Stimulated activated CD8-positive, alpha-beta memory T cell treated with anti-CD3 and anti-CD28 coated beads, Interleukin-7, amount 100 ng/mL, for 4 hours (primary cell): ENCODE measurements at regions not wholly inside any gene's neighbourhood (a gene's known extent, or its start where the extent isn't known, plus 50 kb on each side); places are given as distances from the start of the nearest gene placed in this dataset.

Experiments used
- DNase-seq, 2 donors: peaks; one replicate each; pipeline ENCODE4 v3.0.0-alpha.2; 2020; ENCODE audit warnings: low read depth in 2 of 2

- no peak for DNase-seq
Observed at GRCh38 chr4:138665851-138666250, 349.7 kb upstream of the NOCT start.

DNA sequence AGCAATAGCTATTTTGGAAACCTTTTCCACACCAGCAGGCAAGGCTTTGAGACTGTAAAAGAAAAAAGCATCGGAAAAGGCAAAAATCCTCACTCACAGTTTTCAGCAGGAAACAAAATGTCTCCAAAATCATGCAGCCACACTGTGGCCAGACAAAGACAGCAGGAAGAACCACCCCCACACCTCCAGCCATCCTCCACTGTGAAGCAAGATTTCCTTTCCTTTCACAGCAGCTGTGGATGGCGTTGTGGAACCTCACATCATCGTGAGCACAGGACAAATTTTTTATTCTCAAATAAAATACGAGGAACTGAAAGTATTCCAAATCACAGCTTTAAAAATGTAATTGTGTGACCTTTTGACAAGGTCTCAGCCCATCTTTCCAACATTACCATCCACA is 351.7 kb upstream of the NOCT start:
- DNase-seq = no peak

DNA sequence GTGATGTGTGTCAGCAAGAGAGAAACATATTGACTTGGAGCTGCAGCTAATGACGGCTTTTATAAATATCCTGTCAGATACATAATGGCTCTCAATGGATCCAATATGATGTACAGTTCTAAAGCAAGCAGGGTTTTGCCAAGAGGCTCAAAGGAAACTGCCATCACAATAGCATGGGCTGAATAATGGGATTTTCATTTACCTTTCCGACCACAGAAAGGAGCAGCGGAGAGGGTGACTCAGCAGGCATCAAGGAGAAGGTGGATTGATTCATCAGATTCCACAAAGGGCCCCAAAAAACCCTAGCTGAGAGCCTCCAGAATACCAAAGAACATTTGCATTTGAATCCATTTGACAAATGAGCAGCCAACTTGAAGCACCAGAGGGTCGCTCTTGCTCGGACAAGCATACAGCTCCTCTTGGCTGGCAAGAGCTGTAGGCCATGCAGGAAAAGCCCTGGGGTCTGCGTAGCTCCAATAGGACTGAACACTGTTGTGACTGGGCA is 355.7 kb upstream of the NOCT start:
- no peak for DNase-seq

DNA sequence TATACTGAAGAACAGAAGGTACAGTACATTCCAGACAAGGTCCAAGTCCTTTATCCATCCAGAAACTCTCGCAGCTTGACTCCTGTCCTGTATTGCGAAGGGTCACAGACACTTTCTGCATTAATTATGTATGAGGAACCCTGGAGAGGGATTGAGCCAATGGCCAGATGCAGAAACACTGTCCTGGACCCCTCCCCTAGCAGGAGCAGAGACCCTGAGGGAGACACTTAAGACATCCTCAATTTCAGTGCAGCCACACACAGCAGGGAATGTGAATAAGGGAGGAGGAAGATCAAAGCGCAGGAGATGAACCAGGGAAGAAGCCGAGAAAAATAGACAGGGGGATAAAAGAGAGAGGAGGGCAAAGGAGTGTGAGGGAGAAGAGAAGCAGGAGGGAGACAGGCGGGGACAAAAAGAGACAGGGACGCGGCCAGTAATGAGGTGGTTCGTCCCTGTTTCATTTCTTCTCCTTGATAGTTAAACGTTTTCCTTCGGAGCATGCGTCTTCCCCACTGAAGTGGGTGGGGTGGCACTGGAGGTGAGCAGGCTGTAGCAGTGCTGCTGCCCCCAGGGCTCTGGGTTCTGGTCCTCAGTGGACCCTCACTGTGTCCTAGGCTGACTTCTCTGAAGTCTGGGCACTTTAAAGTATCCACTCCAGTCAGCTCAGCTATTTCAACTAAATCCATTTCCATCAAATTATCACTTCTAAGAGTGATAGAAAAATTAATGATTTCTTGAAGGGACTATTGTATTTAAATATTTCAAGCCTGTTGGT is 356.4 kb upstream of the NOCT start:
- no peak for DNase-seq

DNA sequence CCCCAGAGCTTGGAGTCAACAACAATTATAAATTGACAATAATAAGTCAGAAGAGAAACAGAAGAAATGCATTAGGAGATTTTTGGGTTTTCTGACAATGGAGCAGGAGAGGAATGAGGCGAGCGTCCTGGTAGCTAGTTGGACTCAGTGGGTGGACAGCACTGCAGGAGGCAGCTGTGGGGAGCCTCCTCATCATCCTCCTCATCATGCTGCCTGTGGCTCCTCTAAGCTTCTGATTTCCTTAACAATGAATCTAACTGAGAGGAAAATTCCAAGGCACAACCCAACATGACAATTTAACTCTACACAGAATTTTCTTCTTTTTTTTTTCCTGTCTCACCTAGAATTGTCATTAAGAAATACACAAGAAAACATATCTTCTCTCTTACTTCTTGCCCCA is 357.1 kb upstream of the NOCT start:
- DNase-seq = no peak

DNA sequence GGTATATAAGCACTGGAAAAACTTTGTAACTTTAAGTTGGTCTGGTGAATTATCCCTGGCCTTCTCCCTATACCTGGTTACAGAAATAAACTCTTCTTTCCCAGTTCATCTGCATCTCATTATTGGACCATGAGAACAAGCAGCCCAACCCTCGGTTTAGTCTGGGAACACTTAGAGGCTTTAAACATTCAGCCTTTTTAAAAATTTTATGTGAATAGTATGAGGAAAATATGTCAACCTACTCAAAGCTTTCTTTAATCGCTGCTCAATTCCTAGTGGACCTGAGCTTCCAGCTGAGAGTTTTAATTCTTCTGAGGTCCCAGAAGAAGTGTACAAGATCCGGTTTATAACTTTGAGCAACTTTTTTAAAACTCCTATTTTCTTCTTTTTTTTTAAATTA is 358.6 kb upstream of the NOCT start:
- no peak for DNase-seq

DNA sequence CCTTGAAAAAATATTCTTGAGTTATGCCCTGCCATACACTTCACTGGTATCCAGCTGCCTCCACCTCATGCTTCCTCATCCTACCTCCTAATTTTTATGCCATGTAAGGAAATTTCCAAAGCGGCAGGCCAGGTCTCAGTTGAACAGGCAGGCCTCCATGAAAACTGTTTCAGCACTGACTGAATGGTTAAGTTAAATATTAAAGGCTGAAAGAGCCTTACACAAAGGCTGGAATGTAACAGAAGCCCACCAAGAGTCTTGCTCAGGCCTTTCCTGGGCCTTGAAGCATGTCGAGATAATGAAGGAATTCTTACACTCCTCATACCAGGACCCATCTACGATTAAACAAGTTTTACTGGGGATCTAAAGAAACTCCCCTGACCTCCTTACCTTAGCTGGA is 359.6 kb upstream of the NOCT start:
- no peak for DNase-seq

GRCh38 chr4:138655286-138655685 is 360.3 kb upstream of the NOCT start:
- no peak for DNase-seq

GRCh38 chr4:138650929-138651448 is 364.6 kb upstream of the NOCT start:
- DNase-seq = no peak

- no peak for DNase-seq
Observed at GRCh38 chr4:138650495-138650894, 365.1 kb upstream of the NOCT start.

DNA sequence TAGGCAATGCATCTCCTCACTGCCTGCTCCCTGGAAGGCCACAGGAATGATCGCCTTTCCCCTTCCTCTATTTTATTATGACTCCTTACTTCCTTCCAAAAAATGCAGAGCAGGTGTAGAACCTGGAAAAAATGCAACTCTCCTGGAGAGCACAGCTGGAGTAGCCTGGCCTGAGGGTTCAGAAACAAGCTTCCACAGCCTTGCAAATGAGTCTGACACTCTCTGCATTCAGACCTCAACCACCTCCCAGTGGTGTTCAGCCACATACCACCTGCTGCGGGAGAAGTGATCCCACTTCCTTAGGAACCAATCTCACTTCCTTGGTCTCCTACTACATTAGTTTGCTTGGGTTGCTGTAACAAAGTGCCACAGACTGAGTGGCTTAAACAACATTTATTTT is 368.1 kb upstream of the NOCT start:
- no peak for DNase-seq

DNA sequence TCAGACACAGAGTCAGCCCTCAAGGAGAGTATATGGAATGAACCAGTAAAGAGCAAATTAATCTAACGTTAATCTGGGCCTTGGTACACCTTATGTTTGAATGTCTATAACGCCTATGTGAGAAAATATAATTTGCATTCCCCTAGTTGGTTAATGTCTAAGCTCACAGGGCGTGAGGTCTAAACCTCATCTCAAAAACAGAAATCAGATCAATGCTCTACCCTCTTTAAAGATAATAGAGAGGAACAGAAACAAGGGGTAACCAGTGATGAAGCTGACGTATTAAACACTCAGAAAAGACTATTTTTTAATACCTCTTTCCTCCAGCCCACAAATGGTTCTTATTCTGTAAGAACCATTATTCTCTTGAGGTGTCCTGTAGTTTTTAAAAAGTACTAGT is 369.2 kb upstream of the NOCT start:
- DNase-seq = no peak

GRCh38 chr4:138645289-138645688 is 370.3 kb upstream of the NOCT start:
- no peak for DNase-seq

DNA sequence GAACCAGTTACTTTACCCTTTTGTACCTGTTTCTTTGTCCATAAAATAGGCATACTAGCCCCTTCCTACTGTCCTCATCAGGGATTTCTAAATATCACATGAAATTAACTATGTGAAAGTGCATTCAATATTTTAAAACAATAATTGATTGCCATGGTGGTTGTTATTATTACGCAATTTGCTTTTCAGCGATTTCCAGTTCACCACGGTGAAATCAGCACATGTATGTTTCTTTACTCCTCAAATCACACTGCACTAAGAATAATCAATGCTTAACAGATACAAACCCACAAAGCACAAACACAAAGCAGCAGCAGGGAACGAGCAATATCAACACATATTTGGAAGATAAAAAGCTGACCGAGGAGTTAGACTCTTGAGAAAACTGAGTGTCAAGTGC is 371.3 kb upstream of the NOCT start:
- DNase-seq = no peak

DNA sequence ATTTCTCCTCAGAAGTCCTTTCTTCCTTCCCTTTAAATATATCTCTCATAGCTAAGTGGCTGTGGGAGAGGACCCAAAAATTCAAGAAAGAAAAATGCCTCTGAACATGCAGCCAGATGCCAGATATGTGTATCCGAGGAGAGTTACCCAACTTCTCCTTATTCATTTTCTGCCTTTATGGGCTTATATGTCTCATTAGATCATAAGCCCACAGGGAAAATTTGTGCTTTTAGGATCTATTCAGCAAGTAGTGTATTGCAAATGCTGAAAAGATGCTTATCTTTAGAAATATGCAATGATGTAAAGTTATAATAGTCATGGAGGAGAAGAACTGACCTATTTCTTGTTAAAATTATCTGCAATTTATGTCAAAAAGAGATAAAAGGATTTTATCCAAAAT is 371.8 kb upstream of the NOCT start:
- DNase-seq = no peak

DNA sequence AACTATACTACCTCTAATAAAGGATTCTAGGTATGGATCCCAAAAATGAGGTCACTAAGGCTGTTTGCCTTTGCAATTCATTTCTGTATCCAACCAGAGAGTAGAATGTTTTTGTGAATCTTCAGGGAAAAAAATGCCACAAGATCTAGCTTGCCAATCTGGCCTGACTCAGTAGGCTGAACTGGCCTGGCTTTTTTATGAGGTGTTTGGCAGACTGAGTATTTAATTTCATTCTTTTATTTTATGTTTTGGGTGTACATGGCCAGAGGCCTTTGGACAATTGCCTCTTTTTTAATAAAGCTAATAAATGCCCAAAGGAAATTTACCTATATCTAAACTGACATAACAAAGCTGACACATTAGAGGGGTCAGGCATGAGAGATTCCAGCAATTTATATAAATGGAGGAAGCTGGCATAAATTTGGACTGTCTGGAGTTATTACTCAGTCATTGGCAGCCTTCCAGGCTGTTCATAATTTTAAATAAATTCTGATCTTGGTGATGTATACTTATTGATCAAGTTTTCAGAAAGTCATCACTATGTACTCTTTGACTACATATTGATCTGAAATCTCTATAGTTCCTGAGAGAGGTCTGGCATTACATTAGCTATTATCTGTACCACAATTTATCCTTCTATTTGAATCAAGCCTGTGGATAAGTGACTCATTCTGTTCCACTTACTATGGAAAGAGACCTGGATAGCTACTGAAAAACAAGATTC is 376.4 kb upstream of the NOCT start:
- DNase-seq = no peak

GRCh38 chr4:138636781-138637180 is 378.8 kb upstream of the NOCT start:
- DNase-seq = no peak

DNA sequence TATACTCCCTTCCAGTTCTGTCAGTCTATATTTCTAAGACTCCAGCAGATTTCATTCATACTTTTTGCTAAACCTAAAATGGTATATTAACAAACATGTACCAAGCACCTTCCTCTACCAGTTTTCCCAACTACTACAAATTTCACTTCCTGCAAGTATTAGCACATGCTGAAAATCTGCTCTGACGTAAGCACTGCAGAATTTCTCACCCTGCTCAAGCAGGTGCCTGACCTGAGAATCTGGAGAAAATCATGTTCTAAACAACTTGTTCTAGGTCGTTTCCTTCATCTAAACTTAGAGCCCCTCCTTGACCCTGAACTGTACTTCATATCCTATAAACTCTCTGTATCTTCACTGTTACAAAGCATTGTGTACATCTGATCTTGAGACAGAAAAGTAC is 380.7 kb upstream of the NOCT start:
- no peak for DNase-seq

GRCh38 chr4:138633580-138633904 is 382.0 kb upstream of the NOCT start:
- DNase-seq = no peak

- no peak for DNase-seq
Observed at GRCh38 chr4:138632856-138633579, 382.6 kb upstream of the NOCT start.

GRCh38 chr4:138630666-138631065 is 384.9 kb upstream of the NOCT start:
- no peak for DNase-seq

GRCh38 chr4:138629669-138630068 is 385.9 kb upstream of the NOCT start:
- no peak for DNase-seq

DNA sequence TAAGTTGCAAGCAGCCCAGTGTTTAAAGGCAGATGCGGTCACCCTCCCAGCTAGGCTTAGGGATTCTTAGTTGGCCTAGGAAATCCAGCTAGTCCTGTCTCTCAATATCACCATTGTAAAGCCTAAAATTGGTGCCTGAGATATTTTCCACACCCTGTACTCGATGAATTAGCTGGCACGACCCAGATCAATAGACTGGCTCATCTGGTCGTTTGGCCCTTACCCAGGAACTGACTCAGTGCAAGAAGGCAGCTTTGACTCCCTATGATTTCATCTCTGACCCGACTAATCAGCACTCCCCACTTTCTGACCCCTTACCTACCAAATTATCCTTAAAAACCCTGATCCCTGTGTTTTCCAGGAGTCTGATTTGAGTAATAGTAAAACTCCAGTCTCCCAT is 384.9 kb upstream of the SLC7A11 start:
- no peak for DNase-seq
